ENCODE measurements at regions not wholly inside any gene's neighbourhood (a gene's known extent, or its start where the extent isn't known, plus 50 kb on each side); places are given as distances from the start of the nearest gene placed in this dataset.
"Not testable (repeated sequence)": the region's sequence is repeated elsewhere in the genome, so short reads cannot be mapped to it uniquely, and the experiment has no call there.

GRCh38 chr3:152773633-152774032 lies 61.3 kb upstream of the P2RY1 start:
- H3K27ac ChIP-seq, result no peak overlapping the region
- intact Hi-C loops (cut with DNase I), result no loop called here
- H3K27me3 ChIP-seq, result no peaks in the 10 kb centered on the region
- no peak overlapping the region for H3K4me3 ChIP-seq (replicated peaks in 1 of 3)
- DNase-seq, result no peak
- no peaks in the 10 kb centered on the region for H3K4me1 ChIP-seq
- TF ChIP-seq, protein P1, sequence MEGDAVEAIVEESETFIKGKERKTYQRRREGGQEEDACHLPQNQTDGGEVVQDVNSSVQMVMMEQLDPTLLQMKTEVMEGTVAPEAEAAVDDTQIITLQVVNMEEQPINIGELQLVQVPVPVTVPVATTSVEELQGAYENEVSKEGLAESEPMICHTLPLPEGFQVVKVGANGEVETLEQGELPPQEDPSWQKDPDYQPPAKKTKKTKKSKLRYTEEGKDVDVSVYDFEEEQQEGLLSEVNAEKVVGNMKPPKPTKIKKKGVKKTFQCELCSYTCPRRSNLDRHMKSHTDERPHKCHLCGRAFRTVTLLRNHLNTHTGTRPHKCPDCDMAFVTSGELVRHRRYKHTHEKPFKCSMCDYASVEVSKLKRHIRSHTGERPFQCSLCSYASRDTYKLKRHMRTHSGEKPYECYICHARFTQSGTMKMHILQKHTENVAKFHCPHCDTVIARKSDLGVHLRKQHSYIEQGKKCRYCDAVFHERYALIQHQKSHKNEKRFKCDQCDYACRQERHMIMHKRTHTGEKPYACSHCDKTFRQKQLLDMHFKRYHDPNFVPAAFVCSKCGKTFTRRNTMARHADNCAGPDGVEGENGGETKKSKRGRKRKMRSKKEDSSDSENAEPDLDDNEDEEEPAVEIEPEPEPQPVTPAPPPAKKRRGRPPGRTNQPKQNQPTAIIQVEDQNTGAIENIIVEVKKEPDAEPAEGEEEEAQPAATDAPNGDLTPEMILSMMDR (IDR thresholded peaks at IDR 0.05), result no peak
- no peak for TF ChIP-seq POLR2A (IDR thresholded peaks at IDR 0.05)
- H3K36me3 ChIP-seq, result no peaks in the 10 kb centered on the region
- H3K9me3 ChIP-seq, result no peaks in the 10 kb centered on the region

DNA sequence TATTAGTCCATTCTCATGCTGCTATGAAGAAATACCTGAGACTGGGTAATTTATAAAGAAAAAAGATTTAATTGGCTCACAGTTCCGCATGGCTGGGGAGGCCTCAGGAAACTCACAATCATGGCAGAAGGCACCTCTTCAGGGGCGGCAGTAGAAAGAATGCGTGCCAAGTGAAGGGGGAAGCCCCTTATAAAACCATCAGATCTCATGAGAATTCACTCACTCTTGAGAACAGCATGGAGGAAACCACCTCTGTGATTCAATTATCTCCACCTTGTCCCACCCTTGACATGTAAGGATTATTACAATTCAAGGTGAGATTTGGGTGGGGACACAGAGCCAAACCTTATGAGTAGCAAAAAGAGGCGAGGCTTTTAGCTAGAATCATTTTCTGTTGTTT lies 60.7 kb upstream of the P2RY1 start:
- H3K4me1 ChIP-seq; H3K27ac ChIP-seq; H3K27me3 ChIP-seq; H3K36me3 ChIP-seq; DNase-seq; intact Hi-C loops (cut with DNase I); H3K4me3 ChIP-seq (replicated peaks in 1 of 3); H3K9me3 ChIP-seq: not testable (repeated sequence)
- 75 to 80% methylated on average over 4 of the region's 4 CpGs for WGBS, 2 donors

- Histone ChIP-seq H3K9me3 (no peaks in the 10 kb centered on the region), H3K4me1 (no peaks in the 10 kb centered on the region), H3K36me3 (no peaks in the 10 kb centered on the region), H3K27me3 (no peaks in the 10 kb centered on the region), H3K4me3 (replicated peaks in 1 of 3) (no peak overlapping the region), H3K27ac (no peak overlapping the region)
- intact Hi-C loops (cut with DNase I), result no loop called here
- WGBS, 2 donors, result 92 to 94% methylated on average over 2 of the region's 2 CpGs
- no peak for TF ChIP-seq POLR2A (IDR thresholded peaks at IDR 0.05)
- TF ChIP-seq, protein P1 (IDR thresholded peaks at IDR 0.05), result no peak
- no peak for DNase-seq
Observed at GRCh38 chr3:152778022-152778421, 56.9 kb upstream of the P2RY1 start.

GRCh38 chr3:152779653-152780052 lies 55.3 kb upstream of the P2RY1 start:
- Histone ChIP-seq H3K9me3 (no peaks in the 10 kb centered on the region), H3K27me3 (no peaks in the 10 kb centered on the region), H3K4me3 (replicated peaks in 1 of 3) (no peak overlapping the region), H3K36me3 (no peaks in the 10 kb centered on the region), H3K27ac (no peak overlapping the region), H3K4me1 (no peaks in the 10 kb centered on the region)
- WGBS, 2 donors, result 62 to 63% methylated on average over 2 of the region's 2 CpGs
- intact Hi-C loops (cut with DNase I), result no loop called here
- DNase-seq, result no peak
- TF ChIP-seq, protein P1 (IDR thresholded peaks at IDR 0.05), result no peak
- no peak for TF ChIP-seq POLR2A (IDR thresholded peaks at IDR 0.05)

DNA sequence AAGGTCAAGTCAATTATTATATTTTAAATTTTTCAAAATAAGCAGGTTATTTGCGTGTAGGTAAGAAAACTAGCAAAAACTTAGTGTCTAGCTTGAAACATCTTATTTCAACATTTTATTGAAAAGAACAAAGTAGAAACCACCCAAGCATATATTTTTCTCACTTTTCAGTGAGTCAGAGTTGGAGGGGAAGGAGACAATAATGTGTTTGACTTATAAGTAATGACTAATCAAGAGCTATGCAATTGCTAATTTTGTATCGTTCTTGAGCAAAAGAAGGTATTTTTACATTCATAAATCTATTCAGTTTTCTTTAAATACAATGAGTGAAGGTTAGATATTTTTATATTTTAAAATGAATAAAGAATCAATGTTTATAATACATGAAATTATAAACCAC lies 54.4 kb upstream of the P2RY1 start:
- intact Hi-C loops (cut with DNase I), result no loop called here

More for the DNA sequence above, 54.4 kb upstream of the P2RY1 start:
- Histone ChIP-seq H3K4me1 (no peaks in the 10 kb centered on the region), H3K9me3 (no peaks in the 10 kb centered on the region), H3K36me3 (no peaks in the 10 kb centered on the region), H3K27ac (no peak overlapping the region), H3K4me3 (replicated peaks in 1 of 3) (no peak overlapping the region), H3K27me3 (no peaks in the 10 kb centered on the region)
- no peak for DNase-seq
- WGBS, 2 donors, result 93 to 94% methylated on average over 2 of the region's 2 CpGs
- TF ChIP-seq POLR2A (IDR thresholded peaks at IDR 0.05), result no peak
- TF ChIP-seq, protein P1 (IDR thresholded peaks at IDR 0.05), result no peak

All from thyroid gland (tissue), 4 donors.